Mesendoderm (in vitro differentiated cells): ENCODE measurements at regions not wholly inside any gene's neighbourhood (a gene's known extent, or its start where the extent isn't known, plus 50 kb on each side); places are given as distances from the start of the nearest gene placed in this dataset.

Experiments used
- DNase-seq: peaks from one replicate; pipeline ENCODE4 v3.0.0; 2013
- H2AK5ac ChIP-seq: 2 replicates; pipeline ENCODE4 v1.6.1; 2013; ENCODE audit warnings: low read length, inconsistent platforms
- H2BK120ac ChIP-seq: 2 replicates; pipeline ENCODE4 v1.6.1; 2013; ENCODE audit warnings: low read depth, mild to moderate bottlenecking, low read length, moderate library complexity, mixed read lengths
- H2BK15ac ChIP-seq: replicated peaks from 2 replicates; pipeline ENCODE4 v1.6.1; 2013; ENCODE audit warnings: low read depth, mild to moderate bottlenecking, moderate library complexity
- H2BK5ac ChIP-seq: 2 replicates; pipeline ENCODE4 v1.6.1; 2013; ENCODE audit warnings: low read length, inconsistent platforms
- H3K18ac ChIP-seq: 2 replicates; pipeline ENCODE4 v1.6.1; 2013; ENCODE audit warnings: mild to moderate bottlenecking, low read length, mixed read lengths
- H3K23ac ChIP-seq: one replicate; pipeline ENCODE4 v1.6.1; 2013; ENCODE audit warnings: low read length
- H3K27ac ChIP-seq: 2 replicates; pipeline ENCODE4 v1.5.1; 2013; ENCODE audit warnings: low read depth, mild to moderate bottlenecking, inconsistent platforms, low read length, moderate library complexity
- H3K27me3 ChIP-seq: 2 replicates; pipeline ENCODE4 v1.6.1; 2013; ENCODE audit warnings: low read length, control low read depth, mild to moderate bottlenecking, inconsistent platforms; ENCODE audit not compliant: insufficient read depth, poor library complexity
- H3K36me3 ChIP-seq: 2 replicates; pipeline ENCODE4 v1.6.1; 2013; ENCODE audit warnings: low read length, inconsistent platforms; ENCODE audit not compliant: control insufficient read depth, insufficient read depth
- H3K4ac ChIP-seq: one replicate; pipeline ENCODE4 v1.6.1; 2013; ENCODE audit warnings: low read depth, mild to moderate bottlenecking, low read length, moderate library complexity
- H3K4me1 ChIP-seq: 2 replicates; pipeline ENCODE4 v1.6.1; 2013; ENCODE audit warnings: low read depth, low read length, inconsistent platforms; ENCODE audit not compliant: control insufficient read depth
- H3K4me2 ChIP-seq: 2 replicates; pipeline ENCODE4 v1.6.1; 2013; ENCODE audit warnings: low read length
- H3K4me3 ChIP-seq: 2 replicates; pipeline ENCODE4 v1.5.1; 2013; ENCODE audit warnings: mild to moderate bottlenecking, low read length
- H3K56ac ChIP-seq: one replicate; pipeline ENCODE4 v1.6.1; 2013; ENCODE audit warnings: low read length
- H3K79me1 ChIP-seq: 2 replicates; pipeline ENCODE4 v1.6.1; 2013; ENCODE audit warnings: low read length, inconsistent platforms
- H3K79me2 ChIP-seq: 2 replicates; pipeline ENCODE4 v1.6.1; 2013; ENCODE audit warnings: mild to moderate bottlenecking, low read length; ENCODE audit not compliant: control insufficient read depth, insufficient read depth
- H3K9ac ChIP-seq: 2 replicates; pipeline ENCODE4 v1.6.1; 2013; ENCODE audit warnings: low read length, inconsistent platforms
- H4K5ac ChIP-seq: one replicate; pipeline ENCODE4 v1.6.1; 2013; ENCODE audit warnings: low read length
- H4K8ac ChIP-seq: one replicate; pipeline ENCODE4 v1.6.1; 2013; ENCODE audit warnings: low read depth, mild to moderate bottlenecking, control low read depth, low read length, moderate library complexity
- WGBS: extraction: QIAGEN DNeasy Blood & Tissue Kit; methylation state at CpG from one replicate; pipeline ENCODE4 v1.1.7; 2013; ENCODE audit warnings: low lambda C conversion rate, missing lambda C conversion rate; ENCODE audit not compliant: insufficient coverage; ENCODE audit errors: extremely low coverage; 5-methylcytosine and 5-hydroxymethylcytosine counted together

DNA sequence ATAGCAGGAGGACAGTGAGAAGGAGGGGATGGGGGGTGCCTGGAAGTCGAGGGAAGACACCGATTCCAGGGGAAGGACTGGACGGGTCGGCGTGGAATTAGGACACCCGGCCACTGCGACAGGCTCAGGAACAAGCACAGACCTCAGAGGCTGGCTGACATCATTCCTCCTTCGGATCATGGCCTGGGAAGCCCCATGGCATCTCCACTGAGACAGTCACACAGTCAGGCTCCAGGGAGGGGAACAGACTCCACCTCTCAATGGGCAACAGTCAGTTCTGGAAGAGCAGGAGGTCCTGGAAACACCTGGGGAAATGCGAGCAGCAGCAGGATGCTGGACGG, 67.9 kb upstream of the FBRSL1 start:
- no peak overlapping the region for H2BK15ac ChIP-seq
- no peak overlapping the region for H4K5ac ChIP-seq
- H3K9ac ChIP-seq = no peak overlapping the region
- no peak overlapping the region for H3K56ac ChIP-seq
- H3K79me2 ChIP-seq = no peaks in the 10 kb centered on the region
- no peak overlapping the region for H3K4me2 ChIP-seq
- H4K8ac ChIP-seq = no peak overlapping the region
- no peak overlapping the region for H3K4ac ChIP-seq
- no peak overlapping the region for H3K23ac ChIP-seq
- H2BK120ac ChIP-seq = no peak overlapping the region
- no peak overlapping the region for H3K4me3 ChIP-seq
- H3K36me3 ChIP-seq = no peaks in the 10 kb centered on the region
- WGBS = no CpG with 5 or more reads among the region's 10 CpGs
- no peak overlapping the region for H3K27ac ChIP-seq
- no peak for DNase-seq
- H3K27me3 ChIP-seq = peaks cover 5% of the 10 kb centered on the region
- no peaks in the 10 kb centered on the region for H3K79me1 ChIP-seq
- no peak overlapping the region for H3K18ac ChIP-seq
- no peaks in the 10 kb centered on the region for H3K4me1 ChIP-seq
- no peak overlapping the region for H2AK5ac ChIP-seq
- H2BK5ac ChIP-seq = no peak overlapping the region

- H3K18ac ChIP-seq = no peak overlapping the region
- DNase-seq = no peak
- no peak overlapping the region for H2AK5ac ChIP-seq
- H3K23ac ChIP-seq = no peak overlapping the region
- H3K79me2 ChIP-seq = no peaks in the 10 kb centered on the region
- no peak overlapping the region for H4K5ac ChIP-seq
- WGBS = no CpG with 5 or more reads among the region's 18 CpGs
- no peak overlapping the region for H2BK120ac ChIP-seq
- H2BK5ac ChIP-seq = no peak overlapping the region
- no peak overlapping the region for H3K4me2 ChIP-seq
- H3K9ac ChIP-seq = no peak overlapping the region
- H3K36me3 ChIP-seq = no peaks in the 10 kb centered on the region
- H3K27ac ChIP-seq = no peak overlapping the region
- no peak overlapping the region for H3K4me3 ChIP-seq
- H3K4ac ChIP-seq = no peak overlapping the region
- H3K56ac ChIP-seq = no peak overlapping the region
- H3K79me1 ChIP-seq = no peaks in the 10 kb centered on the region
- no peak overlapping the region for H2BK15ac ChIP-seq
- peaks cover 5% of the 10 kb centered on the region for H3K27me3 ChIP-seq
- H3K4me1 ChIP-seq = no peaks in the 10 kb centered on the region
- no peak overlapping the region for H4K8ac ChIP-seq
Measured at GRCh38 chr12:132419631-132420246, 70.2 kb upstream of the FBRSL1 start.

DNA sequence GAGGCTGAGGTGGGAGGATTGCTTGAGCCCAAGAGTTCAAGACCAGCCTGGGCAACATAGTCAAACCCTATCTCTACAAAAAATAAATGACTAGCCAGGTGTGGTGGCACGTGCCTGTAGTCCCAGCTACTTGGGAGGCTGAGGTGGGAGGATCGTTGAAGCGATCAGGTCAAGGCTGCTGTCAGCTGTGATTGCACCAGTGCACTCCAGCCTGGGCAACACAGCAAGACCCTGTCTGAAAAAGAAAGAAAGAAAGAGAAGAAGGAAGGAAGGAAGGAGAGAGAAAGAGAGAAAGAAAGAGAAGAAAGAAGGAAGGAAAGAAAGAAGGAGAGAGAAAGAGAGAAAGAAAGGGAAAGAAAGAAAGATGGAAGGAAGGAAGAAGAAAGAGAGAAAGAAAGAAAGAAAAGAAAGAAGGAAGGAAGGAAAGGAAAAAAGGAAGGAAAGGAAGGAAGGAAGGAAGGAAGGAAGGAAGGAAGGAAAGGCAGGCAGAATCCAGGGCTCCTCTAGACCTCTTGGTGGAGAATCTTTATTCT, 71.5 kb upstream of the FBRSL1 start:
- Histone ChIP-seq H3K36me3 (no peaks in the 10 kb centered on the region), H3K79me1 (no peaks in the 10 kb centered on the region), H3K4ac (no peak overlapping the region), H3K4me1 (no peaks in the 10 kb centered on the region), H3K4me2 (no peak overlapping the region), H4K8ac (no peak overlapping the region), H3K18ac (no peak overlapping the region), H3K4me3 (no peak overlapping the region), H4K5ac (no peak overlapping the region), H3K9ac (no peak overlapping the region), H3K27me3 (peaks cover 5% of the 10 kb centered on the region), H2BK5ac (no peak overlapping the region), H3K79me2 (no peaks in the 10 kb centered on the region), H2BK120ac (no peak overlapping the region), H2BK15ac (no peak overlapping the region), H3K56ac (no peak overlapping the region), H3K27ac (no peak overlapping the region), H3K23ac (no peak overlapping the region), H2AK5ac (no peak overlapping the region)
- no CpG with 5 or more reads among the region's 3 CpGs for WGBS
- DNase-seq = no peak

DNA sequence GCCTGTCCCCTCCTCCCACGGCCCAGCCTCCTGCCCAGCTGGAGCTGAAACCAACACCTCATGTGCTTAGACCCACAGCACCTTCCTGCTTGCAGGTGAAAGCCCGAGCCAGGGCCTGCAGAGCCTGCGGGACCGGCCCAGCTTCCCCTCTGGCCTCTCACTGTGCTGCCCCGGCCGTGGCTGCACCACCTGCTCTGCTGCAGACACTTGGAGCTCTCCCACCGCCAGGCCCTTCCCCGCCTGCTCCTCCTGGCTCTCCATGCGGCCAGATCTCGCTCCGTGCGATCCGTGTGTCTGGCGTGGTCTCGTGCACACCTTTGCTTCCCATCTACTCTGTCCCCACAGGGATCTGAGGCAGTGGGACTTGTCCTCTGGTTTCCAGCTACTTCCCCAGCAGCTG, 72.2 kb upstream of the FBRSL1 start:
- H2BK5ac ChIP-seq = no peak overlapping the region

GRCh38 chr12:132416827-132417226, 73.1 kb upstream of the FBRSL1 start:
- Histone ChIP-seq H3K4me3 (no peak overlapping the region), H3K27me3 (peaks cover 5% of the 10 kb centered on the region), H3K36me3 (no peaks in the 10 kb centered on the region), H3K4me1 (no peaks in the 10 kb centered on the region), H2BK15ac (no peak overlapping the region), H3K18ac (no peak overlapping the region), H2AK5ac (no peak overlapping the region), H3K23ac (no peak overlapping the region), H3K56ac (no peak overlapping the region), H2BK5ac (no peak overlapping the region), H2BK120ac (no peak overlapping the region), H3K79me2 (no peaks in the 10 kb centered on the region), H3K9ac (no peak overlapping the region), H3K4ac (no peak overlapping the region), H3K4me2 (no peak overlapping the region), H4K8ac (no peak overlapping the region), H3K79me1 (no peaks in the 10 kb centered on the region), H4K5ac (no peak overlapping the region), H3K27ac (no peak overlapping the region)
- no CpG with 5 or more reads among the region's 14 CpGs for WGBS
- DNase-seq = no peak

More for the DNA sequence above, 72.2 kb upstream of the FBRSL1 start:
- Histone ChIP-seq H3K23ac (no peak overlapping the region), H3K79me1 (no peaks in the 10 kb centered on the region), H2BK15ac (no peak overlapping the region), H3K4me1 (no peaks in the 10 kb centered on the region), H3K4me3 (no peak overlapping the region), H3K27me3 (peaks cover 5% of the 10 kb centered on the region), H3K56ac (no peak overlapping the region), H3K4ac (no peak overlapping the region), H3K27ac (no peak overlapping the region), H3K18ac (no peak overlapping the region), H3K79me2 (no peaks in the 10 kb centered on the region), H3K36me3 (no peaks in the 10 kb centered on the region), H2BK120ac (no peak overlapping the region), H3K9ac (no peak overlapping the region), H2AK5ac (no peak overlapping the region), H4K5ac (no peak overlapping the region), H4K8ac (no peak overlapping the region), H3K4me2 (no peak overlapping the region)
- WGBS = no CpG with 5 or more reads among the region's 15 CpGs
- no peak for DNase-seq

GRCh38 chr12:132416121-132416673, 73.8 kb upstream of the FBRSL1 start:
- no peaks in the 10 kb centered on the region for H3K79me1 ChIP-seq
- no CpG with 5 or more reads among the region's 25 CpGs for WGBS
- no peak overlapping the region for H3K18ac ChIP-seq
- H3K9ac ChIP-seq = no peak overlapping the region
- H2BK120ac ChIP-seq = no peak overlapping the region
- H2AK5ac ChIP-seq = no peak overlapping the region
- no peak overlapping the region for H2BK5ac ChIP-seq
- H2BK15ac ChIP-seq = no peak overlapping the region
- H3K36me3 ChIP-seq = no peaks in the 10 kb centered on the region
- peaks cover 5% of the 10 kb centered on the region for H3K27me3 ChIP-seq
- H3K56ac ChIP-seq = no peak overlapping the region
- H3K4me1 ChIP-seq = no peaks in the 10 kb centered on the region
- H3K4me2 ChIP-seq = no peak overlapping the region
- H4K8ac ChIP-seq = no peak overlapping the region
- no peak overlapping the region for H3K4ac ChIP-seq
- no peak overlapping the region for H3K27ac ChIP-seq
- no peak for DNase-seq
- H3K79me2 ChIP-seq = no peaks in the 10 kb centered on the region
- H3K4me3 ChIP-seq = no peak overlapping the region
- no peak overlapping the region for H4K5ac ChIP-seq
- no peak overlapping the region for H3K23ac ChIP-seq
